Astrocyte (in vitro differentiated cells and primary cell): ENCODE measurements at regions not wholly inside any gene's neighbourhood (a gene's known extent, or its start where the extent isn't known, plus 50 kb on each side); places are given as distances from the start of the nearest gene placed in this dataset.

ENCODE experiments used
- DNase-seq: peaks from one replicate; pipeline ENCODE4 v3.0.0-alpha.2; 2010; ENCODE audit warnings: low read depth
- FAIRE-seq: peaks from 2 replicates; lab custom pipeline; 2011; peaks lifted over from hg19 to GRCh38; lab: Jason Lieb, UNC
- H2AFZ ChIP-seq: 2 replicates; pipeline ENCODE4 v1.6.0; 2012; ENCODE audit warnings: low read depth, low read length, inconsistent platforms
- H3K27ac ChIP-seq: 2 replicates; pipeline ENCODE4 v1.5.1; 2011; ENCODE audit warnings: low read depth, low read length, inconsistent platforms
- H3K27me3 ChIP-seq: 2 replicates; pipeline ENCODE4 v1.6.0; 2011; ENCODE audit warnings: low read length, inconsistent platforms; ENCODE audit not compliant: insufficient read depth
- H3K36me3 ChIP-seq: 2 replicates; pipeline ENCODE4 v1.5.1; 2011; ENCODE audit warnings: low read length, inconsistent platforms; ENCODE audit not compliant: insufficient read depth
- H3K4me1 ChIP-seq: 2 replicates; pipeline ENCODE4 v1.5.1; 2011; ENCODE audit warnings: low read length, inconsistent platforms; ENCODE audit not compliant: insufficient read depth
- H3K4me2 ChIP-seq: 2 replicates; pipeline ENCODE4 v1.6.0; 2012; ENCODE audit warnings: low read length, inconsistent platforms
- H3K4me3 ChIP-seq: 2 replicates; pipeline ENCODE4 v1.5.1; 2011; ENCODE audit warnings: low read depth, mild to moderate bottlenecking, low read length, inconsistent platforms; ENCODE audit not compliant: insufficient read depth
- H3K79me2 ChIP-seq: 2 replicates; pipeline ENCODE4 v1.6.0; 2012; ENCODE audit warnings: mild to moderate bottlenecking, low read length, inconsistent platforms; ENCODE audit not compliant: insufficient read depth
- H3K9ac ChIP-seq: 2 replicates; pipeline ENCODE4 v1.6.0; 2012; ENCODE audit warnings: mild to moderate bottlenecking, low read length, inconsistent platforms
- H3K9me3 ChIP-seq: 2 replicates; pipeline ENCODE4 v1.5.1; 2012; ENCODE audit warnings: low read depth, mild to moderate bottlenecking, low read length, inconsistent platforms; ENCODE audit not compliant: insufficient read depth
- H4K20me1 ChIP-seq: 2 replicates; pipeline ENCODE4 v1.6.0; 2012; ENCODE audit warnings: low read length, inconsistent platforms; ENCODE audit not compliant: insufficient read depth
- H3K27ac Mint-ChIP-seq: one replicate; pipeline ENCODE4 v1.8.0; 2021; ENCODE audit warnings: mild to moderate bottlenecking, mixed read lengths; ENCODE audit not compliant: unreplicated experiment
- H3K27me3 Mint-ChIP-seq: one replicate; pipeline ENCODE4 v1.8.0; 2021; ENCODE audit warnings: low read depth, mixed read lengths; ENCODE audit not compliant: unreplicated experiment
- H3K36me3 Mint-ChIP-seq: one replicate; pipeline ENCODE4 v1.8.0; 2021; ENCODE audit warnings: low read depth, mixed read lengths; ENCODE audit not compliant: unreplicated experiment
- H3K4me1 Mint-ChIP-seq: one replicate; pipeline ENCODE4 v1.8.0; 2021; ENCODE audit warnings: low read depth, mixed read lengths; ENCODE audit not compliant: unreplicated experiment
- H3K4me3 Mint-ChIP-seq: one replicate; pipeline ENCODE4 v1.8.0; 2021; ENCODE audit warnings: mild to moderate bottlenecking, moderate library complexity, mixed read lengths; ENCODE audit not compliant: unreplicated experiment
- H3K9me3 Mint-ChIP-seq: one replicate; pipeline ENCODE4 v1.8.0; 2021; ENCODE audit warnings: mild to moderate bottlenecking, mixed read lengths; ENCODE audit not compliant: unreplicated experiment
- EZH2 ChIP-seq: IDR thresholded peaks from 2 replicates; pipeline ENCODE4 v1.6.1; 2012; ENCODE audit warnings: mild to moderate bottlenecking, low read length, inconsistent platforms; ENCODE audit not compliant: insufficient read depth
- TF ChIP-seq, protein P1 (sequence below): IDR thresholded peaks from 2 replicates; pipeline ENCODE4 v1.5.1; 2011; ENCODE audit warnings: low read depth, mild to moderate bottlenecking, inconsistent platforms, low read length, moderate library complexity; ENCODE audit not compliant: insufficient read depth

DNA sequence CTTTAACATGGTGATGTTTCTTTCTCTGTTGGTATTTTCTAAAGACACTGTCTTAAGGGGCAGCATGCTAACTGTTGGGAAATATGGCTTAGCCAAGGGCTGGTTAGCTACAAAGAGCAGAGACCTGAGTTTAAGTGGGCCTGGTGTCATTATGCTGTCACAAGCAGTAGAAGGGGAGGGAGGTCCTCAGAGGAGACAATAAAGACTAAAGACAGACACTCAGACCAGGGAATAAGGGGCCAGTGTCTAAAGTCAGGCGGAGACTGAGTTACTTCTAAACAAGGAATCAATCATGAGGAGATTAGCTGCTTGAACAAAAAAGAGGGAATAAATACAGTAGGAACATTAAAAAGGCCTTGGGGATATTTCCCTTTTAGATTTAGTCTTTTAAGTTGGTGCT lies 142.7 kb upstream of the DPPA4 start:
- Histone ChIP-seq H4K20me1 (no peaks in the 10 kb centered on the region), H3K9ac (no peak overlapping the region), H2AFZ (no peak overlapping the region), H3K27me3 (no peaks in the 10 kb centered on the region), H3K9me3 (no peaks in the 10 kb centered on the region), H3K36me3 (no peaks in the 10 kb centered on the region), H3K4me1 (no peaks in the 10 kb centered on the region), H3K79me2 (no peaks in the 10 kb centered on the region), H3K27ac (no peak overlapping the region), H3K4me2 (no peak overlapping the region), H3K4me3 (no peak overlapping the region)
- Mint-ChIP-seq H3K27me3 (no peaks in the 10 kb centered on the region), H3K27ac (no peak overlapping the region), H3K4me1 (no peaks in the 10 kb centered on the region), H3K4me3 (no peak overlapping the region), H3K9me3 (no peaks in the 10 kb centered on the region), H3K36me3 (no peaks in the 10 kb centered on the region)
- no peak for DNase-seq
- no peak for TF ChIP-seq EZH2
- TF ChIP-seq, protein P1, sequence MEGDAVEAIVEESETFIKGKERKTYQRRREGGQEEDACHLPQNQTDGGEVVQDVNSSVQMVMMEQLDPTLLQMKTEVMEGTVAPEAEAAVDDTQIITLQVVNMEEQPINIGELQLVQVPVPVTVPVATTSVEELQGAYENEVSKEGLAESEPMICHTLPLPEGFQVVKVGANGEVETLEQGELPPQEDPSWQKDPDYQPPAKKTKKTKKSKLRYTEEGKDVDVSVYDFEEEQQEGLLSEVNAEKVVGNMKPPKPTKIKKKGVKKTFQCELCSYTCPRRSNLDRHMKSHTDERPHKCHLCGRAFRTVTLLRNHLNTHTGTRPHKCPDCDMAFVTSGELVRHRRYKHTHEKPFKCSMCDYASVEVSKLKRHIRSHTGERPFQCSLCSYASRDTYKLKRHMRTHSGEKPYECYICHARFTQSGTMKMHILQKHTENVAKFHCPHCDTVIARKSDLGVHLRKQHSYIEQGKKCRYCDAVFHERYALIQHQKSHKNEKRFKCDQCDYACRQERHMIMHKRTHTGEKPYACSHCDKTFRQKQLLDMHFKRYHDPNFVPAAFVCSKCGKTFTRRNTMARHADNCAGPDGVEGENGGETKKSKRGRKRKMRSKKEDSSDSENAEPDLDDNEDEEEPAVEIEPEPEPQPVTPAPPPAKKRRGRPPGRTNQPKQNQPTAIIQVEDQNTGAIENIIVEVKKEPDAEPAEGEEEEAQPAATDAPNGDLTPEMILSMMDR = no peak
- FAIRE-seq = no peak

DNA sequence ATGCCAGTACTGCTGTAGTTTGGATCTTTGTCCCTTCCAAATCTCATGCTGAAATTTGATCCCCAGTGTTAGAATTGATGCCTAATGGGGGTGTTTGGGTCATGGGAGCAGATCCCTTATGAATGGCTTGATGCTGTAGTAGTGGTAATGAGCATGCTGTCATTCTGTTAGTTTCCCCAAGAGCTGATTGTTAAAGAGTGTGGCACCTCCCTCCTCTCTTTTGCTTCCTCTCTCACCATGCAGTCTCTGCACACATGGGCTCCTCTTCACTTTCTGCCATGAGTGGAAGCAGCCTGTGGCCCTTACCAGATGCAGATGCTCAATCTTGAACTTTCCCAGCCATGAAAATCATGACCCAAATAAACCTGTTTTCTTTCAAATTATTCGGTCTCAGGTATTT lies 141.3 kb upstream of the DPPA4 start:
- Histone ChIP-seq H3K4me3 (no peak overlapping the region), H3K9ac (no peak overlapping the region), H3K27me3 (no peaks in the 10 kb centered on the region), H4K20me1 (no peaks in the 10 kb centered on the region), H3K4me2 (no peak overlapping the region), H3K27ac (no peak overlapping the region), H3K36me3 (no peaks in the 10 kb centered on the region), H3K79me2 (no peaks in the 10 kb centered on the region), H3K4me1 (no peaks in the 10 kb centered on the region), H3K9me3 (no peaks in the 10 kb centered on the region), H2AFZ (no peak overlapping the region)
- Mint-ChIP-seq H3K27ac (no peak overlapping the region), H3K9me3 (no peaks in the 10 kb centered on the region), H3K4me1 (no peaks in the 10 kb centered on the region), H3K36me3 (no peaks in the 10 kb centered on the region), H3K4me3 (no peak overlapping the region), H3K27me3 (no peaks in the 10 kb centered on the region)
- no peak for DNase-seq
- FAIRE-seq = no peak
- TF ChIP-seq, protein P1 = no peak
- no peak for TF ChIP-seq EZH2

DNA sequence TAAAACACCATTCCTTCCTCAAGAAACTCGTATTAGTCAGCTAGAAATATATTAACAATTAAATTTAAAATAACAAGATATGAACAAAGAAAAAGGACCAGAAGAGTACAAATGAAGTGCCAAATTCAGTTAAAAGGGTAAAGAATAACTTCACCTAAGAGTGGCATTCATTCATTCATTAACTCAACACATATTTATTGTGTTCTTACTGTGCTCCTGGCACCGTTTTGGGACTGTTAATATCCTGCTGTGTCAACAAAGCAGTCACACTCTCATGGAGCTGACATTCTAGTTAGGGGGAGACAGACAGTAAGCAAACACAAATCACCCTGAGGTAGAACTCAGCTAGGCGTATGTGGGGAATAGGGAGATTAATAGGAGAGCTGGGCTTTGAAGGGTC lies 123.6 kb upstream of the DPPA4 start:
- no peak overlapping the region for H3K27ac Mint-ChIP-seq
- no peaks in the 10 kb centered on the region for H3K9me3 Mint-ChIP-seq
- Histone ChIP-seq H4K20me1 (no peaks in the 10 kb centered on the region), H2AFZ (no peak overlapping the region), H3K27me3 (no peaks in the 10 kb centered on the region), H3K9me3 (no peaks in the 10 kb centered on the region), H3K4me3 (no peak overlapping the region), H3K4me2 (no peak overlapping the region), H3K27ac (no peak overlapping the region), H3K9ac (no peak overlapping the region), H3K79me2 (no peaks in the 10 kb centered on the region), H3K36me3 (no peaks in the 10 kb centered on the region), H3K4me1 (no peaks in the 10 kb centered on the region)
- no peak for TF ChIP-seq EZH2
- TF ChIP-seq, protein P1 = no peak
- no peak overlapping the region for H3K4me3 Mint-ChIP-seq
- DNase-seq = no peak
- FAIRE-seq = no peak
- H3K27me3 Mint-ChIP-seq = no peaks in the 10 kb centered on the region
- H3K4me1 Mint-ChIP-seq = no peaks in the 10 kb centered on the region
- H3K36me3 Mint-ChIP-seq = no peaks in the 10 kb centered on the region
